GM20000 (cell line): ENCODE measurements at regions not wholly inside any gene's neighbourhood (a gene's known extent, or its start where the extent isn't known, plus 50 kb on each side); places are given as distances from the start of the nearest gene placed in this dataset.

Experiments
- DNase-seq: peaks from one replicate; pipeline ENCODE4 v3.0.0; 2012; ENCODE audit warnings: low spot score
- CTCF ChIP-seq: IDR thresholded peaks from 2 replicates; pipeline ENCODE4 v1.5.1; 2012; ENCODE audit warnings: mild to moderate bottlenecking, control low read depth; ENCODE audit errors: extremely low read depth, missing control alignments

GRCh38 chr11:69227271-69227670 lies 66.7 kb upstream of the MYEOV start:
- no peak for DNase-seq
- no peak for TF ChIP-seq CTCF

GRCh38 chr11:69229511-69229910 lies 64.4 kb upstream of the MYEOV start:
- DNase-seq = no peak
- no peak for TF ChIP-seq CTCF

- no peak for DNase-seq
Measured at GRCh38 chr11:69230856-69231425, 63.0 kb upstream of the MYEOV start.

GRCh38 chr11:69231466-69232018 lies 62.4 kb upstream of the MYEOV start:
- no peak for TF ChIP-seq CTCF
- DNase-seq = no peak

More at GRCh38 chr11:69230856-69231425, 63.0 kb upstream of the MYEOV start:
- TF ChIP-seq CTCF = no peak

GRCh38 chr11:69232821-69233743 lies 60.9 kb upstream of the MYEOV start:
- TF ChIP-seq CTCF = no peak
- DNase-seq = no peak

GRCh38 chr11:69233744-69234570 lies 60.0 kb upstream of the MYEOV start:
- DNase-seq = no peak
- no peak for TF ChIP-seq CTCF
